ENCODE measurements at regions not wholly inside any gene's neighbourhood (a gene's known extent, or its start where the extent isn't known, plus 50 kb on each side); places are given as distances from the start of the nearest gene placed in this dataset.

- no peaks in the 10 kb centered on the region for H3K4me1 Mint-ChIP-seq
- no peaks in the 10 kb centered on the region for H3K27me3 Mint-ChIP-seq
- no peaks in the 10 kb centered on the region for H3K36me3 Mint-ChIP-seq
- H3K27ac Mint-ChIP-seq: no peak overlapping the region
- H3K9me3 Mint-ChIP-seq: no peaks in the 10 kb centered on the region
- no peak overlapping the region for H3K4me3 Mint-ChIP-seq
Observed at GRCh38 chr5:167995844-167996425, 295.5 kb upstream of the WWC1 start.

- Mint-ChIP-seq H3K27me3 (no peaks in the 10 kb centered on the region), H3K4me3 (no peak overlapping the region), H3K36me3 (no peaks in the 10 kb centered on the region), H3K4me1 (no peaks in the 10 kb centered on the region), H3K9me3 (no peaks in the 10 kb centered on the region), H3K27ac (no peak overlapping the region)
Observed at GRCh38 chr5:167998148-167998767, 293.2 kb upstream of the WWC1 start.

GRCh38 chr5:167999182-167999581, 292.3 kb upstream of the WWC1 start:
- H3K27me3 Mint-ChIP-seq: no peaks in the 10 kb centered on the region
- H3K4me1 Mint-ChIP-seq: no peaks in the 10 kb centered on the region
- no peaks in the 10 kb centered on the region for H3K36me3 Mint-ChIP-seq
- H3K9me3 Mint-ChIP-seq: no peaks in the 10 kb centered on the region
- H3K4me3 Mint-ChIP-seq: no peak overlapping the region
- no peak overlapping the region for H3K27ac Mint-ChIP-seq

- no peak overlapping the region for H3K4me3 Mint-ChIP-seq
- H3K27me3 Mint-ChIP-seq: no peaks in the 10 kb centered on the region
- no peaks in the 10 kb centered on the region for H3K4me1 Mint-ChIP-seq
- H3K9me3 Mint-ChIP-seq: no peaks in the 10 kb centered on the region
- no peaks in the 10 kb centered on the region for H3K36me3 Mint-ChIP-seq
- H3K27ac Mint-ChIP-seq: no peak overlapping the region
Observed at GRCh38 chr5:168001318-168001717, 290.1 kb upstream of the WWC1 start.

- no peaks in the 10 kb centered on the region for H3K27me3 Mint-ChIP-seq
Observed at GRCh38 chr5:168002116-168002515, 289.3 kb upstream of the WWC1 start.

GRCh38 chr5:168005093-168005492, 286.4 kb upstream of the WWC1 start:
- Mint-ChIP-seq H3K27me3 (no peaks in the 10 kb centered on the region), H3K9me3 (no peaks in the 10 kb centered on the region), H3K27ac (no peak overlapping the region), H3K4me1 (no peaks in the 10 kb centered on the region), H3K4me3 (no peak overlapping the region), H3K36me3 (no peaks in the 10 kb centered on the region)

More at GRCh38 chr5:168002116-168002515, 289.3 kb upstream of the WWC1 start:
- Mint-ChIP-seq H3K4me3 (no peak overlapping the region), H3K36me3 (no peaks in the 10 kb centered on the region), H3K27ac (no peak overlapping the region), H3K9me3 (no peaks in the 10 kb centered on the region), H3K4me1 (no peaks in the 10 kb centered on the region)

GRCh38 chr5:168005936-168006335, 285.5 kb upstream of the WWC1 start:
- H3K27me3 Mint-ChIP-seq: no peaks in the 10 kb centered on the region
- no peaks in the 10 kb centered on the region for H3K9me3 Mint-ChIP-seq
- H3K4me3 Mint-ChIP-seq: no peak overlapping the region
- H3K4me1 Mint-ChIP-seq: no peaks in the 10 kb centered on the region
- H3K36me3 Mint-ChIP-seq: no peaks in the 10 kb centered on the region
- no peak overlapping the region for H3K27ac Mint-ChIP-seq

GRCh38 chr5:168006456-168007130, 284.9 kb upstream of the WWC1 start:
- no peak overlapping the region for H3K27ac Mint-ChIP-seq
- H3K36me3 Mint-ChIP-seq: no peaks in the 10 kb centered on the region
- H3K4me3 Mint-ChIP-seq: no peak overlapping the region
- no peaks in the 10 kb centered on the region for H3K4me1 Mint-ChIP-seq
- no peaks in the 10 kb centered on the region for H3K9me3 Mint-ChIP-seq
- H3K27me3 Mint-ChIP-seq: no peaks in the 10 kb centered on the region

- no peaks in the 10 kb centered on the region for H3K9me3 Mint-ChIP-seq
- H3K27ac Mint-ChIP-seq: no peak overlapping the region
- H3K36me3 Mint-ChIP-seq: no peaks in the 10 kb centered on the region
- no peaks in the 10 kb centered on the region for H3K27me3 Mint-ChIP-seq
- no peak overlapping the region for H3K4me3 Mint-ChIP-seq
- H3K4me1 Mint-ChIP-seq: no peaks in the 10 kb centered on the region
Observed at GRCh38 chr5:168007286-168007685, 284.2 kb upstream of the WWC1 start.

- H3K27ac Mint-ChIP-seq: no peak overlapping the region
- no peak overlapping the region for H3K4me3 Mint-ChIP-seq
- H3K27me3 Mint-ChIP-seq: no peaks in the 10 kb centered on the region
- H3K36me3 Mint-ChIP-seq: no peaks in the 10 kb centered on the region
- no peaks in the 10 kb centered on the region for H3K9me3 Mint-ChIP-seq
- H3K4me1 Mint-ChIP-seq: no peaks in the 10 kb centered on the region
Observed at GRCh38 chr5:168008555-168008954, 282.9 kb upstream of the WWC1 start.

GRCh38 chr5:168011096-168011495, 280.3 kb upstream of the WWC1 start:
- no peaks in the 10 kb centered on the region for H3K9me3 Mint-ChIP-seq

GRCh38 chr5:168012006-168012405, 279.4 kb upstream of the WWC1 start:
- Mint-ChIP-seq H3K9me3 (no peaks in the 10 kb centered on the region), H3K4me3 (no peak overlapping the region), H3K27me3 (no peaks in the 10 kb centered on the region), H3K36me3 (no peaks in the 10 kb centered on the region), H3K27ac (no peak overlapping the region), H3K4me1 (no peaks in the 10 kb centered on the region)

More at GRCh38 chr5:168011096-168011495, 280.3 kb upstream of the WWC1 start:
- H3K27ac Mint-ChIP-seq: no peak overlapping the region
- H3K27me3 Mint-ChIP-seq: no peaks in the 10 kb centered on the region
- H3K4me3 Mint-ChIP-seq: no peak overlapping the region
- H3K4me1 Mint-ChIP-seq: no peaks in the 10 kb centered on the region
- H3K36me3 Mint-ChIP-seq: no peaks in the 10 kb centered on the region

GRCh38 chr5:168013546-168013945, 277.9 kb upstream of the WWC1 start:
- Mint-ChIP-seq H3K9me3 (no peaks in the 10 kb centered on the region), H3K4me3 (no peak overlapping the region), H3K36me3 (no peaks in the 10 kb centered on the region), H3K27me3 (no peaks in the 10 kb centered on the region), H3K4me1 (no peaks in the 10 kb centered on the region), H3K27ac (no peak overlapping the region)

- Mint-ChIP-seq H3K9me3 (no peaks in the 10 kb centered on the region), H3K4me1 (no peaks in the 10 kb centered on the region), H3K27me3 (peaks cover 3% of the 10 kb centered on the region), H3K36me3 (no peaks in the 10 kb centered on the region), H3K27ac (no peak overlapping the region), H3K4me3 (no peak overlapping the region)
Observed at GRCh38 chr5:168014433-168015123, 276.9 kb upstream of the WWC1 start.

GRCh38 chr5:168015506-168015905, 275.9 kb upstream of the WWC1 start:
- H3K27ac Mint-ChIP-seq: no peak overlapping the region
- peaks cover 3% of the 10 kb centered on the region for H3K27me3 Mint-ChIP-seq
- H3K36me3 Mint-ChIP-seq: no peaks in the 10 kb centered on the region
- H3K4me3 Mint-ChIP-seq: no peak overlapping the region
- no peaks in the 10 kb centered on the region for H3K4me1 Mint-ChIP-seq
- no peaks in the 10 kb centered on the region for H3K9me3 Mint-ChIP-seq

- H3K9me3 Mint-ChIP-seq: no peaks in the 10 kb centered on the region
Observed at GRCh38 chr5:168017313-168017712, 274.1 kb upstream of the WWC1 start.

More at GRCh38 chr5:168017313-168017712, 274.1 kb upstream of the WWC1 start:
- H3K36me3 Mint-ChIP-seq: no peaks in the 10 kb centered on the region
- H3K27ac Mint-ChIP-seq: no peak overlapping the region
- H3K4me3 Mint-ChIP-seq: no peak overlapping the region
- peaks cover 3% of the 10 kb centered on the region for H3K27me3 Mint-ChIP-seq
- H3K4me1 Mint-ChIP-seq: no peaks in the 10 kb centered on the region
